HepG2 (cell line): ENCODE measurements at regions not wholly inside any gene's neighbourhood (a gene's known extent, or its start where the extent isn't known, plus 50 kb on each side); places are given as distances from the start of the nearest gene placed in this dataset.

Experiments
- ATAC-seq: fragments of 200-7000 bp; cut with Tn5 transposase; 3 replicates; pipeline ENCODE4 v1.9.1; 2020; ENCODE audit warnings: mild to moderate bottlenecking, moderate library complexity
- BruUV-seq: library from RNA; stranded (reverse); fragments of 400-500 nt; replicated peaks from 2 replicates; lab custom pipeline; 2021; lab: Mats Ljungman, UMichigan
- CTCF ChIA-PET: fragments of 300-600 bp; formaldehyde crosslinking; extraction: SDS; loops from one replicate; lab custom pipeline; 2021; ENCODE audit warnings: low total read pairs, inconsistent platforms, low intra/inter-chr PET ratio; lab: Yijun Ruan, JAX
- POLR2A ChIA-PET: fragments of 350-600 bp; sonication (Branson Sonifier 250); formaldehyde crosslinking; loops from one replicate; lab custom pipeline; 2020; ENCODE audit warnings: antibody characterized with exemption, inconsistent platforms; lab: Yijun Ruan, JAX
- DNase-seq: peaks from one replicate; pipeline ENCODE4 v3.0.0-alpha.2; 2015; ENCODE audit warnings: low spot score
- FAIRE-seq: peaks from 3 replicates; lab custom pipeline; 2011; peaks lifted over from hg19 to GRCh38; lab: Jason Lieb, UNC
- H2AFZ ChIP-seq: one replicate; pipeline ENCODE4 v1.6.1; 2011; ENCODE audit warnings: low read length, inconsistent platforms
- H3K27ac ChIP-seq: fragments of 300-600 bp; 3 replicates; pipeline ENCODE4 v1.8.0; 2011; ENCODE audit warnings: mixed run types, mild to moderate bottlenecking, mixed read lengths, low read length, inconsistent platforms; ENCODE audit not compliant: insufficient read depth; ENCODE audit errors: extremely low read length
- H3K27me3 ChIP-seq, 2 experiments: fragments of 200-600 bp in 1 of 2; 2 replicates in 1 of 2; 3 replicates in 1 of 2; pipeline versions ENCODE4 v1.6.0 to v1.8.0; 2011; ENCODE audit warnings: low read length in 2 of 2, mild to moderate bottlenecking in 2 of 2, moderate library complexity in 2 of 2, inconsistent platforms in 1 of 2; ENCODE audit not compliant: insufficient read depth in 2 of 2, control insufficient read depth in 1 of 2
- H3K36me3 ChIP-seq, 2 experiments: fragments of 200-600 bp in 1 of 2; replicated peaks in 1 of 2; 2 replicates in 1 of 2; 3 replicates in 1 of 2; pipeline versions ENCODE4 v1.5.1 to v1.8.0; 2011; ENCODE audit warnings: low read length in 2 of 2, inconsistent platforms in 1 of 2; ENCODE audit not compliant: insufficient read depth in 2 of 2, control insufficient read depth in 1 of 2
- H3K4me1 ChIP-seq: 2 replicates; pipeline ENCODE4 v1.5.1; 2012; ENCODE audit warnings: low read length, inconsistent platforms; ENCODE audit not compliant: insufficient read depth
- H3K4me2 ChIP-seq: 2 replicates; pipeline ENCODE4 v1.6.0; 2011; ENCODE audit warnings: low read depth, low read length, inconsistent platforms
- H3K4me3 ChIP-seq, 3 experiments: fragments of 200-600 bp in 1 of 3; sonication (generic), shearing (Covaris generic) in 1 of 3; replicated peaks in 1 of 3; 2 replicates each; pipeline ENCODE4 v1.5.1; 2011 to 2016; ENCODE audit warnings: low read length in 3 of 3, inconsistent platforms in 2 of 3, low read depth in 2 of 3, mild to moderate bottlenecking in 2 of 3, control low read depth in 1 of 3, mixed read lengths in 1 of 3; ENCODE audit not compliant: insufficient read depth in 1 of 3
- H3K79me2 ChIP-seq: one replicate; pipeline ENCODE4 v1.6.1; 2011; ENCODE audit warnings: low read length, inconsistent platforms; ENCODE audit not compliant: insufficient read depth
- H3K9ac ChIP-seq: 2 replicates; pipeline ENCODE4 v1.6.0; 2011; ENCODE audit warnings: mild to moderate bottlenecking, low read depth, low read length, inconsistent platforms; ENCODE audit not compliant: insufficient read depth
- H3K9me3 ChIP-seq: 2 replicates; pipeline ENCODE4 v1.5.1; 2012; ENCODE audit warnings: mild to moderate bottlenecking, low read length
- H4K20me1 ChIP-seq: 2 replicates; pipeline ENCODE4 v1.6.0; 2011; ENCODE audit warnings: inconsistent platforms, mild to moderate bottlenecking, low read length, moderate library complexity; ENCODE audit not compliant: insufficient read depth
- BRCA1 ChIP-seq: sonication (generic); formaldehyde crosslinking; IDR thresholded peaks from 2 replicates; pipeline ENCODE4 v1.4.0; 2020; ENCODE audit warnings: missing genetic modification reagents
- DBP ChIP-seq: sonication (generic); formaldehyde crosslinking; IDR thresholded peaks from 2 replicates; pipeline ENCODE4 v1.4.0; 2020; ENCODE audit warnings: missing genetic modification reagents; ENCODE audit errors: not compliant biosample characterization
- GLMP ChIP-seq: sonication (generic); formaldehyde crosslinking; IDR thresholded peaks from 2 replicates; pipeline ENCODE4 v1.9.0; 2021; ENCODE audit warnings: missing genetic modification reagents, mild to moderate bottlenecking, borderline replicate concordance
- IKZF1 ChIP-seq: fragments of 450-650 bp; IDR thresholded peaks from 2 replicates; pipeline ENCODE4 v1.7.1; 2016
- RBAK ChIP-seq: sonication (generic); formaldehyde crosslinking; IDR thresholded peaks from 2 replicates; pipeline ENCODE4 v1.5.1; 2020; ENCODE audit warnings: mild to moderate bottlenecking, missing genetic modification reagents
- REPIN1 ChIP-seq: sonication (generic); formaldehyde crosslinking; IDR thresholded peaks from 2 replicates; pipeline ENCODE4 v1.8.0; 2022; ENCODE audit warnings: missing genetic modification reagents, low read depth, mild to moderate bottlenecking, borderline replicate concordance
- SALL2 ChIP-seq: sonication (generic); formaldehyde crosslinking; IDR thresholded peaks from 2 replicates; pipeline ENCODE4 v1.8.1; 2023; ENCODE audit warnings: mild to moderate bottlenecking, missing genetic modification reagents, inconsistent platforms
- YEATS2 ChIP-seq: sonication (generic); formaldehyde crosslinking; IDR thresholded peaks from 2 replicates; pipeline ENCODE4 v1.4.0; 2020; ENCODE audit warnings: missing genetic modification reagents, borderline replicate concordance
- ZBTB10 ChIP-seq: sonication (generic); formaldehyde crosslinking; IDR thresholded peaks from 2 replicates; pipeline ENCODE4 v1.4.0; 2020; ENCODE audit warnings: missing genetic modification reagents, borderline replicate concordance
- ZNF180 ChIP-seq: sonication (generic); formaldehyde crosslinking; IDR thresholded peaks from 2 replicates; pipeline ENCODE4 v1.4.0; 2020; ENCODE audit warnings: low read depth, missing genetic modification reagents, borderline replicate concordance
- WGBS: methylation state at CpG from one replicate; pipeline ENCODE4 v1.1.6; 2017; ENCODE audit warnings: low lambda C conversion rate; 5-methylcytosine and 5-hydroxymethylcytosine counted together
- in situ Hi-C: cut with HindIII; loops from 2 replicates; pipeline ENCODE4 v1.10.0; 2017; ENCODE audit warnings: low pct_unique_long_range_greater_than_20kb; ENCODE audit not compliant: extremely low pct_ligation_motif_present
- intact Hi-C: fragments of 100-400 bp; cut with micrococcal nuclease; formaldehyde crosslinking; loops from one replicate; pipeline ENCODE4 v1.10.0; 2022; ENCODE audit not compliant: unreplicated experiment

- Histone ChIP-seq H3K4me2 (no peak overlapping the region), H3K9ac (no peak overlapping the region), H3K79me2 (no peaks in the 10 kb centered on the region), H3K4me1 (no peaks in the 10 kb centered on the region), H4K20me1 (no peaks in the 10 kb centered on the region), H2AFZ (no peak overlapping the region), H3K36me3 (no peaks in the 10 kb centered on the region), H3K9me3 (no peaks in the 10 kb centered on the region), H3K27ac (no peak overlapping the region), H3K27me3 (peaks cover 0 to 1% of the 10 kb centered on the region in 2 experiments; a peak in 1 of 5 replicates), H3K4me3 (no peak overlapping the region)
- ATAC-seq: no peak
- no peak for FAIRE-seq
- no TSS peak for BruUV-seq
- ChIA-PET CTCF (no interaction called here), POLR2A (no interaction called here)
- intact Hi-C loops: no loop called here
- TF ChIP-seq SALL2 (no peak), YEATS2 (CRISPR knock-in tag) (no peak), RBAK (CRISPR knock-in tag) (no peak), GLMP (CRISPR knock-in tag) (no peak), ZBTB10 (no peak), DBP (no peak), REPIN1 (CRISPR knock-in tag) (no peak), ZNF180 (no peak), BRCA1 (no peak), IKZF1 (no peak)
- no peak for DNase-seq
- 6% methylated on average over 3 of the region's 5 CpGs for WGBS
- in situ Hi-C loops: no loop called here
Measured at GRCh38 chr15:70301396-70301795, 203.7 kb upstream of the TLE3 start.
